WTC11 (cell line): ENCODE measurements at regions not wholly inside any gene's neighbourhood (a gene's known extent, or its start where the extent isn't known, plus 50 kb on each side); places are given as distances from the start of the nearest gene placed in this dataset.

Source experiments
- ATF1 ChIP-seq: sonication (generic); formaldehyde crosslinking; IDR thresholded peaks from 2 replicates; pipeline ENCODE4 v1.8.1; 2023; ENCODE audit warnings: mild to moderate bottlenecking, moderate library complexity, missing genetic modification reagents
- CTCF ChIP-seq: fragments of 200-600 bp; IDR thresholded peaks from 2 replicates; pipeline ENCODE4 v1.8.0; 2022; ENCODE audit warnings: antibody characterized with exemption
- NFYB ChIP-seq: sonication (generic); formaldehyde crosslinking; conservative IDR thresholded peaks from 2 replicates; pipeline ENCODE4 v1.8.0; 2022; ENCODE audit warnings: low read depth, missing genetic modification reagents
- RELA ChIP-seq: sonication (generic); formaldehyde crosslinking; IDR thresholded peaks from 2 replicates; pipeline ENCODE4 v1.8.1; 2022; ENCODE audit warnings: missing genetic modification reagents, mild to moderate bottlenecking, borderline replicate concordance
- ZBTB21 ChIP-seq: sonication (generic); formaldehyde crosslinking; IDR thresholded peaks from 2 replicates; pipeline ENCODE4 v1.8.1; 2023; ENCODE audit warnings: mild to moderate bottlenecking, missing genetic modification reagents, borderline replicate concordance

DNA sequence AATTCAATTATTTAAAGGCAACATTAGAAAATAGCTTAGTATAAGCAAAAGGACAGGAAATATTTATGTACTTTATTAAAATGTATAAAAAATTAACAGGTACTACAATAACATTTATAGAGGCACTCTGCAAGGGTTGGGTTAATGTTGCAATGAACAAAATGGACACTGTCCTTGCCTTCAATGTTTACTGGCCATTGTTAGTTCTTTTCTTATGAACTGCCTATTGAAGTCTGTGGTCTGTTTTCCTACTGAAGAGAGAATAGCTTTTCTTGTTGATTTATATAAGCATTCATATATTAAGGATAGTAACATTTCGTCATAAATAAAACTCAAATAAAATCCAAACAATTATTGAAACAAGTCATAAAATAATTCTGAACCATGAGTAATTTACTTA is 135.3 kb upstream of the BEND6 start:
- TF ChIP-seq CTCF (no peak), ATF1 (CRISPR knock-in tag) (no peak), NFYB (CRISPR knock-in tag) (no peak), ZBTB21 (no peak), RELA (CRISPR knock-in tag) (no peak)
